Spleen (tissue), 11 donors: ENCODE measurements at regions not wholly inside any gene's neighbourhood (a gene's known extent, or its start where the extent isn't known, plus 50 kb on each side); places are given as distances from the start of the nearest gene placed in this dataset.
"Not testable (repeated sequence)": the region's sequence is repeated elsewhere in the genome, so short reads cannot be mapped to it uniquely, and the experiment has no call there.

Experiments used
- DNase-seq: peaks from one replicate; pipeline ENCODE4 v3.0.0-alpha.2; 2020
- H3K27ac ChIP-seq, 8 donors: fragments of 200-600 bp; sonication (generic) in 7 of 8; 1 replicate in 4 of 8; 2 replicates in 4 of 8; pipeline versions ENCODE4 v1.5.0 to v1.8.0; 2016 to 2021; ENCODE audit warnings: inconsistent platforms in 4 of 8, mild to moderate bottlenecking in 4 of 8, moderate library complexity in 1 of 8
- H3K27me3 ChIP-seq, 7 donors: fragments of 200-600 bp; sonication (generic) in 6 of 7; replicated peaks in 1 of 7; 1 replicate in 4 of 7; 2 replicates in 3 of 7; pipeline versions ENCODE4 v1.5.0 to v1.8.0; 2016 to 2021; ENCODE audit warnings: inconsistent platforms in 3 of 7, mild to moderate bottlenecking in 1 of 7
- H3K36me3 ChIP-seq, 6 donors: fragments of 200-600 bp; sonication (generic) in 5 of 6; 1 replicate in 4 of 6; 2 replicates in 2 of 6; pipeline versions ENCODE4 v1.5.0 to v1.8.0; 2016 to 2021; ENCODE audit warnings: inconsistent platforms in 2 of 6
- H3K4me1 ChIP-seq, 6 donors: fragments of 200-600 bp; sonication (generic) in 5 of 6; 1 replicate in 3 of 6; 2 replicates in 3 of 6; pipeline versions ENCODE4 v1.5.0 to v1.8.0; 2016 to 2021; ENCODE audit warnings: inconsistent platforms in 3 of 6
- H3K4me3 ChIP-seq, 8 donors: fragments of 200-600 bp; sonication (generic) in 7 of 8; 1 replicate in 4 of 8; 2 replicates in 4 of 8; pipeline versions ENCODE4 v1.5.0 to v1.8.0; 2016 to 2021; ENCODE audit warnings: inconsistent platforms in 4 of 8, mild to moderate bottlenecking in 4 of 8, moderate library complexity in 2 of 8
- H3K9me3 ChIP-seq, 8 donors: fragments of 200-600 bp; sonication (generic) in 7 of 8; 1 replicate in 4 of 8; 2 replicates in 4 of 8; pipeline versions ENCODE4 v1.5.0 to v1.8.0; 2016 to 2021; ENCODE audit warnings: inconsistent platforms in 4 of 8
- CTCF ChIP-seq, 11 experiments: fragments of 200-600 bp in 7 of 11; fragments of 450-650 bp in 4 of 11; sonication (generic) in 4 of 11; IDR thresholded peaks in 8 of 11; conservative IDR thresholded peaks in 3 of 11; 1 replicate in 7 of 11; 2 replicates in 4 of 11; pipeline versions ENCODE4 v1.4.0 to v1.8.0; 2016 to 2021; ENCODE audit warnings: antibody characterized with exemption in 11 of 11, inconsistent platforms in 4 of 11, mild to moderate bottlenecking in 1 of 11
- POLR2A ChIP-seq, 3 donors: fragments of 450-650 bp; IDR thresholded peaks; one replicate each; pipeline ENCODE4 v1.5.1; 2017; ENCODE audit warnings: antibody characterized with exemption in 3 of 3, mild to moderate bottlenecking in 1 of 3
- POLR2AphosphoS5 ChIP-seq, 3 donors: sonication (generic); formaldehyde crosslinking; IDR thresholded peaks; one replicate each; pipeline ENCODE4 v1.5.1; 2017; ENCODE audit warnings: antibody characterized with exemption in 3 of 3
- WGBS, 5 donors: extraction: QIAGEN DNeasy Blood & Tissue Kit in 3 of 5; methylation state at CpG; one replicate each; pipeline versions ENCODE4 v1.1.5 to v1.1.7; 2013 to 2018; 5-methylcytosine and 5-hydroxymethylcytosine counted together
- intact Hi-C: fragments of 100-400 bp; cut with DNase I; formaldehyde crosslinking; loops from one replicate; pipeline ENCODE4 v1.15.0; 2023; ENCODE audit warnings: low total_unique reads
- donor health status: healthy with polysubstance abuse.
- donor health status: DM: no; HTN: no; CAD: no; lungs with moderate emphysema.
- donor health status: DM: no; HTN: no; CAD: no.
- donor health status: Bipolar disorder and iron deficiency.
- donor health status: healthy.
- donor health status: DM: no; HTN: no; CAD: no.
- donor health status: DM: yes; HTN: yes; CAD: no.

DNA sequence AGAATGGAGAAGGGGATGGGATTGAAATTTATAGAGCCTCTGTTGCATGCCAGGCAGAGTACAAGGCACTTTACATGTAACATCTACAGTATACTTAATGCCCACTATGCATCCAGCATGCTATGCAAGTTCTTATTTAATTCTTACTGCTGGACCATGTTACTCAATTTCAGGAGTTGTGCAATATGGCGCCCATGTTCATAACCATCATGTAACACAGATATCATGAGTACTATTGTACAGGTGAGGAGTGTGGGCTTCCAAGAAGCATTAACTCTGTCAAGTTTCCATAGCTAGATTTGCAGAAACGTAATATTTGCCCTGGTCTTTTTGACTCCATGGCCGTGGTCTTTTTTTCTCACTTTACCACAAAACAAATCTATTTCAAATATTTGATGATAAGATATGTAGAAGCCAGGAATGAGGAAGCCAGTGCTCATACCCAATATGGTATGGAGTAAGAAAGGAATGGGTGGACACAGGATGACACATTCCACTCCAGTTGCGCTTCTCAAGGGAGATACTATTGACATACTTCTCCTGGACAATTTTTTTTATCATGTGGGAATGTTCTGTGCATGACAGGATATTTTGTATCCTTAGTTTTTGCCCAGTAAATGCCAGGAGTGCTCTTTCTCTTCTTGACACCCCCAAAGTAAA, 191.8 kb downstream of the C12orf75 start:
- Histone ChIP-seq H3K9me3 (peaks cover 0 to 11% (median 0%) of the 10 kb centered on the region in 8 donors), H3K36me3 (no peaks in the 10 kb centered on the region), H3K4me1 (no peaks in the 10 kb centered on the region), H3K27me3 (peaks cover 0 to 34% (median 3%) of the 10 kb centered on the region in 7 donors), H3K27ac (no peak overlapping the region), H3K4me3 (no peak overlapping the region)
- intact Hi-C loops = no loop called here
- DNase-seq = no peak
- no peak for TF ChIP-seq CTCF (IDR thresholded peaks at IDR 0.05 in 8 of 11, conservative IDR thresholded peaks at IDR 0.05 in 3 of 11)
- TF ChIP-seq POLR2A (IDR thresholded peaks at IDR 0.05) = no peak
- no peak for TF ChIP-seq POLR2AphosphoS5 (IDR thresholded peaks at IDR 0.05)
- WGBS, 5 donors = 70 to 91% (median 83%) methylated on average over 4 of the region's 4 CpGs

- TF ChIP-seq POLR2A (IDR thresholded peaks at IDR 0.05) = no peak
- TF ChIP-seq POLR2AphosphoS5 (IDR thresholded peaks at IDR 0.05) = peak in 1 of 3 donors; percentile 26
- intact Hi-C loops = no loop called here
- no peaks in the 10 kb centered on the region for H3K36me3 ChIP-seq
- H3K4me1 ChIP-seq = no peaks in the 10 kb centered on the region
- H3K27me3 ChIP-seq = peaks cover 0 to 44% (median 3%) of the 10 kb centered on the region in 7 donors
- H3K27ac ChIP-seq = no peak overlapping the region
- 50 to 67% (median 59%) methylated on average over 16 of the region's 16 CpGs for WGBS, 5 donors
- H3K4me3 ChIP-seq = no peak overlapping the region
- no peak for DNase-seq
- peaks cover 0 to 11% (median 0%) of the 10 kb centered on the region in 8 donors for H3K9me3 ChIP-seq
Measured at GRCh38 chr12:105523164-105524057, 192.9 kb downstream of the C12orf75 start.

DNA sequence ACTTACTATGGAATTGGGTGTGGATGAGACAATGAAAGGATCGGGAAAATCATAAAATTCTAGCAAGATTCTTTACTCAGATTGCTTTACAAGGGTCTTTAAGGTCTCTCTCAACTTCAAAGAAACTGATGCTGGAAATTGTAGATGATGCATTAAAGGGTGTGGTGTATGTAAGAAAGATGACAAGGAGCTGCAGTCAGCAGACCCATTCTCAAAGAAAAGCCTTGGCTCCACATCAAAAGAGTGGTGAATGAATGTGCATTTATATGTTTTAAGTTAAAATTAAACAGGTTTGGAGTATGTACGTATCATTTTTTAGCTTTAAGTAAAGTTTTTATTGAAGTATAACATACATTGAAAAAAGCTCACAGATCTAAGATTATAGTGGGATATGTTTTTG, 194.5 kb downstream of the C12orf75 start:
- no peak for DNase-seq
- Histone ChIP-seq H3K9me3 (no peaks in the 10 kb centered on the region), H3K4me3 (no peak overlapping the region), H3K27me3 (peaks cover 0 to 41% (median 3%) of the 10 kb centered on the region in 7 donors), H3K4me1 (no peaks in the 10 kb centered on the region), H3K27ac (no peak overlapping the region), H3K36me3 (no peaks in the 10 kb centered on the region)
- intact Hi-C loops = no loop called here
- 46 to 93% (median 85%) methylated on average over 2 of the region's 2 CpGs for WGBS, 5 donors
- TF ChIP-seq CTCF (IDR thresholded peaks at IDR 0.05 in 8 of 11, conservative IDR thresholded peaks at IDR 0.05 in 3 of 11) (no peak), POLR2AphosphoS5 (IDR thresholded peaks at IDR 0.05) (no peak), POLR2A (IDR thresholded peaks at IDR 0.05) (no peak)

DNA sequence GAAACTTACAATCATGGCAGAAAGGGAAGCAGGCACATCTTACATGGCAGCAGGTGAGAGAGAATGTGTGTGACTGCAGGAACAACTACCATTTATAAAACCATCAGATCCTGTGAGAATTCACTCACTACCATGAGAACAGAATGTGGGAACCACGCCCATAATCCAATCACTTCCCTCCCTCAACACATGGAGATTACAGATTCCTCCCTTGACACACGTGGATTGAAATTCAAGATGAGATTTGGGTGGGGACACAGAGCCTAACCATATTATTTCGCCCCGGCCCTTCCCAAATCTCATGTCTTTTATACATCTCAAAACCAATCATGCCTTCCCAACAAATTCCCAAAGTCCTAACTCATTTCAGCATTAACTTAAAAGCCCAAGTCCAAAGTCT, 203.6 kb downstream of the C12orf75 start:
- 59 to 89% (median 79%) methylated on average over 4 of the region's 4 CpGs for WGBS, 5 donors
- no peak overlapping the region for H3K4me3 ChIP-seq
- peaks cover 0 to 23% (median 18%) of the 10 kb centered on the region in 8 donors for H3K9me3 ChIP-seq
- DNase-seq = no peak
- H3K27me3 ChIP-seq = peaks cover 0 to 23% (median 0%) of the 10 kb centered on the region in 7 donors
- intact Hi-C loops = no loop called here
- TF ChIP-seq POLR2AphosphoS5 (IDR thresholded peaks at IDR 0.05) (no peak), POLR2A (IDR thresholded peaks at IDR 0.05) (no peak), CTCF (IDR thresholded peaks at IDR 0.05 in 8 of 11, conservative IDR thresholded peaks at IDR 0.05 in 3 of 11) (no peak)
- H3K27ac ChIP-seq = no peak overlapping the region
- H3K4me1 ChIP-seq = no peaks in the 10 kb centered on the region
- no peaks in the 10 kb centered on the region for H3K36me3 ChIP-seq

DNA sequence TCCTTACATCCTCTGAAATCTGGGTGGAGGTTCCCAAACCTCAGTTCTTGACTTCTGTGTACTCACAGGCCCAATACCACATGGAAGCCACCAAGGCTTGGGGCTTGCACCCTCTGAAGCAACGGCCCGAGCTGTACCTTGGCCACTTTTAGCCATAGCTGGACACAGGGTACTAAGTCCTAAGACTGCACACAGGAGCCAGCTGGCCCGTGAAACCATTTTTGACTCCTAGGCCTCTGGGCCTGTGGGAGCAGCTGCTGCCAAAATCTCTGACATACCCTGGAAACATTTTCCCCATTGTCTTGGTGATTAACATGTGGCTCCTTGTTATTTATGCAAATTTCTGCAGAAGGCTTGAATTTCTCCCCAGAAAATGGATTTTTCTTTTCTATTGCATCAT, 204.5 kb downstream of the C12orf75 start:
- intact Hi-C loops, H3K4me1 ChIP-seq, H3K4me3 ChIP-seq, DNase-seq, H3K36me3 ChIP-seq, H3K27ac ChIP-seq: not testable (repeated sequence)
- WGBS, 5 donors = 77 to 95% (median 92%) methylated on average over 3 of the region's 3 CpGs
- peaks cover 0 to 23% (median 0%) of the 10 kb centered on the region in 7 donors for H3K27me3 ChIP-seq
- H3K9me3 ChIP-seq = peaks cover 0 to 23% (median 18%) of the 10 kb centered on the region in 8 donors
